ENCODE measurements at regions not wholly inside any gene's neighbourhood (a gene's known extent, or its start where the extent isn't known, plus 50 kb on each side); places are given as distances from the start of the nearest gene placed in this dataset.
"Not testable (repeated sequence)": the region's sequence is repeated elsewhere in the genome, so short reads cannot be mapped to it uniquely, and the experiment has no call there.

- DNase-seq, result not testable (repeated sequence)
Observed at GRCh38 chr12:54799966-54800365, 54.4 kb upstream of the MUCL1 start.

GRCh38 chr12:54798651-54799050 is 55.7 kb upstream of the MUCL1 start:
- no peak for DNase-seq

GRCh38 chr12:54796991-54797390 is 57.3 kb upstream of the MUCL1 start:
- no peak for DNase-seq

GRCh38 chr12:54795644-54796043 is 58.7 kb upstream of the MUCL1 start:
- DNase-seq, result no peak

GRCh38 chr12:54786081-54786480 is 68.2 kb upstream of the MUCL1 start:
- no peak for DNase-seq

GRCh38 chr12:54784115-54784514 is 70.2 kb upstream of the MUCL1 start:
- no peak for DNase-seq

GRCh38 chr12:54777031-54777430 is 77.3 kb upstream of the MUCL1 start:
- DNase-seq, result not testable (repeated sequence)

- no peak for DNase-seq
Observed at GRCh38 chr12:54773593-54773992, 80.7 kb upstream of the MUCL1 start.

GRCh38 chr12:54765652-54766051 is 88.7 kb upstream of the MUCL1 start:
- DNase-seq, result no peak

GRCh38 chr12:54762390-54762789 is 91.9 kb upstream of the MUCL1 start:
- DNase-seq, result no peak

GRCh38 chr12:54759751-54760150 is 94.6 kb upstream of the MUCL1 start:
- DNase-seq, result peak; percentile 28

- no peak for DNase-seq
Observed at GRCh38 chr12:54751493-54751892, 102.8 kb upstream of the MUCL1 start.

- DNase-seq, result peak; percentile 43
Observed at GRCh38 chr12:54749191-54749818, 101.1 kb upstream of the DCD start.

- DNase-seq, result no peak
Observed at GRCh38 chr12:54744590-54744989, 96.4 kb upstream of the DCD start.

- DNase-seq, result no peak
Observed at GRCh38 chr12:54740882-54741281, 92.7 kb upstream of the DCD start.

- DNase-seq, result no peak
Observed at GRCh38 chr12:54736549-54736948, 88.4 kb upstream of the DCD start.

GRCh38 chr12:54734196-54734950 is 86.2 kb upstream of the DCD start:
- DNase-seq, result no peak

GRCh38 chr12:54725233-54725843 is 77.2 kb upstream of the DCD start:
- DNase-seq, result peak; percentile 13

- peak; percentile 20 for DNase-seq
Observed at GRCh38 chr12:54723379-54724256, 75.5 kb upstream of the DCD start.

- DNase-seq, result no peak
Observed at GRCh38 chr12:54721312-54721711, 73.1 kb upstream of the DCD start.

- no peak for DNase-seq
Observed at GRCh38 chr12:54719691-54720090, 71.5 kb upstream of the DCD start.

- DNase-seq, result no peak
Observed at GRCh38 chr12:54716261-54716660, 68.1 kb upstream of the DCD start.

GRCh38 chr12:54713876-54714275 is 65.7 kb upstream of the DCD start:
- DNase-seq, result not testable (repeated sequence)

Data from EL (cell line).